GM21737 (cell line): ENCODE measurements at regions not wholly inside any gene's neighbourhood (a gene's known extent, or its start where the extent isn't known, plus 50 kb on each side); places are given as distances from the start of the nearest gene placed in this dataset.
"Not testable (repeated sequence)": the region's sequence is repeated elsewhere in the genome, so short reads cannot be mapped to it uniquely, and the experiment has no call there.

Experiments
- ATAC-seq: cut with Tn5 transposase; IDR thresholded peaks from one replicate; pipeline ENCODE4 v1.9.1; 2021; ENCODE audit warnings: mild to moderate bottlenecking, moderate library complexity; ENCODE audit not compliant: unreplicated experiment

GRCh38 chr4:95779447-95779846 is 60.4 kb upstream of the PDHA2 start:
- ATAC-seq = no peak

GRCh38 chr4:95778666-95779065 is 61.2 kb upstream of the PDHA2 start:
- ATAC-seq = no peak

GRCh38 chr4:95770605-95771004 is 69.3 kb upstream of the PDHA2 start:
- ATAC-seq = not testable (repeated sequence)

GRCh38 chr4:95764961-95765360 is 74.9 kb upstream of the PDHA2 start:
- no peak for ATAC-seq

GRCh38 chr4:95761871-95762270 is 78.0 kb upstream of the PDHA2 start:
- no peak for ATAC-seq

GRCh38 chr4:95761426-95761825 is 78.5 kb upstream of the PDHA2 start:
- no peak for ATAC-seq

GRCh38 chr4:95760646-95761045 is 79.2 kb upstream of the PDHA2 start:
- ATAC-seq = not testable (repeated sequence)

GRCh38 chr4:95758001-95758400 is 81.9 kb upstream of the PDHA2 start:
- ATAC-seq = no peak

- ATAC-seq = no peak
Observed at GRCh38 chr4:95754667-95755066, 85.2 kb upstream of the PDHA2 start.

- ATAC-seq = no peak
Observed at GRCh38 chr4:95749204-95749603, 90.7 kb upstream of the PDHA2 start.

- ATAC-seq = no peak
Observed at GRCh38 chr4:95742872-95743271, 97.0 kb upstream of the PDHA2 start.

- ATAC-seq = no peak
Observed at GRCh38 chr4:95742179-95742578, 97.7 kb upstream of the PDHA2 start.

- ATAC-seq = no peak
Observed at GRCh38 chr4:95732061-95732460, 107.8 kb upstream of the PDHA2 start.

GRCh38 chr4:95729596-95729995 is 110.3 kb upstream of the PDHA2 start:
- ATAC-seq = no peak

GRCh38 chr4:95728145-95728544 is 111.7 kb upstream of the PDHA2 start:
- no peak for ATAC-seq

GRCh38 chr4:95715830-95716229 is 124.1 kb upstream of the PDHA2 start:
- ATAC-seq = no peak

- ATAC-seq = no peak
Observed at GRCh38 chr4:95714571-95714970, 125.3 kb upstream of the PDHA2 start.

- no peak for ATAC-seq
Observed at GRCh38 chr4:95705323-95705722, 134.6 kb upstream of the PDHA2 start.

- no peak for ATAC-seq
Observed at GRCh38 chr4:95701500-95702170, 138.3 kb upstream of the PDHA2 start.

- no peak for ATAC-seq
Observed at GRCh38 chr4:95694411-95694810, 145.5 kb upstream of the PDHA2 start.

- no peak for ATAC-seq
Observed at GRCh38 chr4:95693594-95693993, 144.8 kb upstream of the UNC5C start.

GRCh38 chr4:95676190-95676589 is 127.4 kb upstream of the UNC5C start:
- ATAC-seq = no peak

- ATAC-seq = no peak
Observed at GRCh38 chr4:95675623-95676022, 126.8 kb upstream of the UNC5C start.
